HFFc6 (cell line): ENCODE measurements at regions not wholly inside any gene's neighbourhood (a gene's known extent, or its start where the extent isn't known, plus 50 kb on each side); places are given as distances from the start of the nearest gene placed in this dataset.

Source experiments
- DNase-seq: peaks from one replicate; pipeline ENCODE4 v3.0.0-alpha.2; 2018
- H3K27ac Mint-ChIP-seq: 2 replicates; pipeline ENCODE4 v1.8.0; 2020; ENCODE audit warnings: mild to moderate bottlenecking, mixed read lengths
- H3K27me3 Mint-ChIP-seq: 2 replicates; pipeline ENCODE4 v1.8.0; 2021; ENCODE audit warnings: mild to moderate bottlenecking, moderate library complexity, mixed read lengths; ENCODE audit not compliant: insufficient read depth
- H3K36me3 Mint-ChIP-seq: 2 replicates; pipeline ENCODE4 v1.8.0; 2021; ENCODE audit warnings: low read depth, mixed read lengths
- H3K4me1 Mint-ChIP-seq: 2 replicates; pipeline ENCODE4 v1.8.0; 2020; ENCODE audit warnings: low read depth, mixed read lengths
- H3K4me3 Mint-ChIP-seq: 2 replicates; pipeline ENCODE4 v1.8.0; 2020; ENCODE audit warnings: mild to moderate bottlenecking, moderate library complexity, mixed read lengths
- H3K9me3 Mint-ChIP-seq: 2 replicates; pipeline ENCODE4 v1.8.0; 2020; ENCODE audit warnings: mild to moderate bottlenecking, mixed read lengths
- TF ChIP-seq, protein P1 (sequence below): fragments of 200-600 bp; sonication (generic); IDR thresholded peaks from 2 replicates; pipeline ENCODE4 v1.5.0; 2021; ENCODE audit warnings: antibody characterized with exemption, mild to moderate bottlenecking

DNA sequence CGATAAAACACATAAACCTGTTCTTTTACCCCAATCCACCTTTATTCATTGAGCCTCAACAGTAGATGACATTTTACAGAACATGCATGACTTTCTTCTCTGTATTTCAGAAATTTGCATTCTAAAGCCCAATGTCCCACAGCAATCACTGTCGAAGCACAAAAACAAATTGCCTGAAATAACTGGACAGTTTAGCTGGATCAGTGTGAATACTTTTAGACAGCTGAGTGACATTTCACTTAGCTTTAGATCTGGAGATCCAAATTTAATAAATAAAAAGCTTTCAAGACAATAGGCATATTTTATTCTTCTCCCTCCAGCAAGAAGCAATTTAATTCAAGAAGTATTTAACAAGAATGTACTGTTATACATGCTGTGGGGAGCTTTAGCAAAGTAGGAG, 109.1 kb upstream of the FSCB start:
- Mint-ChIP-seq H3K27ac (no peak overlapping the region), H3K9me3 (peaks cover 22% of the 10 kb centered on the region), H3K27me3 (no peaks in the 10 kb centered on the region), H3K4me1 (no peaks in the 10 kb centered on the region), H3K36me3 (no peaks in the 10 kb centered on the region), H3K4me3 (no peak overlapping the region)
- no peak for DNase-seq
- TF ChIP-seq, protein P1, sequence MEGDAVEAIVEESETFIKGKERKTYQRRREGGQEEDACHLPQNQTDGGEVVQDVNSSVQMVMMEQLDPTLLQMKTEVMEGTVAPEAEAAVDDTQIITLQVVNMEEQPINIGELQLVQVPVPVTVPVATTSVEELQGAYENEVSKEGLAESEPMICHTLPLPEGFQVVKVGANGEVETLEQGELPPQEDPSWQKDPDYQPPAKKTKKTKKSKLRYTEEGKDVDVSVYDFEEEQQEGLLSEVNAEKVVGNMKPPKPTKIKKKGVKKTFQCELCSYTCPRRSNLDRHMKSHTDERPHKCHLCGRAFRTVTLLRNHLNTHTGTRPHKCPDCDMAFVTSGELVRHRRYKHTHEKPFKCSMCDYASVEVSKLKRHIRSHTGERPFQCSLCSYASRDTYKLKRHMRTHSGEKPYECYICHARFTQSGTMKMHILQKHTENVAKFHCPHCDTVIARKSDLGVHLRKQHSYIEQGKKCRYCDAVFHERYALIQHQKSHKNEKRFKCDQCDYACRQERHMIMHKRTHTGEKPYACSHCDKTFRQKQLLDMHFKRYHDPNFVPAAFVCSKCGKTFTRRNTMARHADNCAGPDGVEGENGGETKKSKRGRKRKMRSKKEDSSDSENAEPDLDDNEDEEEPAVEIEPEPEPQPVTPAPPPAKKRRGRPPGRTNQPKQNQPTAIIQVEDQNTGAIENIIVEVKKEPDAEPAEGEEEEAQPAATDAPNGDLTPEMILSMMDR = no peak

DNA sequence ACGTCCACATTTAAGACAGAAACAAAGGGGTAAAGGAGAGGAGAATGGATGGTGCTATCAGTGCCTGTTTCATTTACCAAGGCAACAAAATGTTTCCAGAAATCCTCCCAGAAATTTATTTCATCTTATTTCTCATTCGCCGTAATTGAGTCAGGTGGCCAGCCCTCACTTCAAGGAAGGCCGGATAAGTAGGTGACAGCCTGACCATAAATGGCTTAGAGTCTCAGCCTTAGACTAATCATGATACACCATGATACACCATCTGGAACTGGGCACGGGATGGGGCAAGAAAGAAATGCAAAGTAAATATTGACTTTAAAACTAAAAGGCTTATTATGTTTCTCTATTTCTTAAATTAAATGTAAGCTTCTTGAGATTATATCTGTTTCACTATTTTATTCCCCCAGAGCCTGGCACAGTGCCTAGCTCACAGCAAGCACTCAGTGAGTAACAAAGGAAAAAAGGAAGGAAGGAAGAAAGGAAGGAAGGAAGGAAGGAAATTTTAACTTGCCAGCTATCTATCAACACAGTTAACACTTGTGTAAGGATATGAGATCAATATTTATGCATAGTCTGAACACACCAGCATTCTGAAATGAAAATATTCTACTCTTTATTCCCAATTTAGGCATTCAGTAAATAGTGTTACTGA, 106.1 kb upstream of the FSCB start:
- H3K4me3 Mint-ChIP-seq = no peak overlapping the region
- H3K4me1 Mint-ChIP-seq = no peaks in the 10 kb centered on the region
- no peaks in the 10 kb centered on the region for H3K36me3 Mint-ChIP-seq
- no peak for DNase-seq
- H3K9me3 Mint-ChIP-seq = peaks cover 22% of the 10 kb centered on the region
- TF ChIP-seq, protein P1 = no peak
- H3K27me3 Mint-ChIP-seq = no peaks in the 10 kb centered on the region
- H3K27ac Mint-ChIP-seq = no peak overlapping the region

DNA sequence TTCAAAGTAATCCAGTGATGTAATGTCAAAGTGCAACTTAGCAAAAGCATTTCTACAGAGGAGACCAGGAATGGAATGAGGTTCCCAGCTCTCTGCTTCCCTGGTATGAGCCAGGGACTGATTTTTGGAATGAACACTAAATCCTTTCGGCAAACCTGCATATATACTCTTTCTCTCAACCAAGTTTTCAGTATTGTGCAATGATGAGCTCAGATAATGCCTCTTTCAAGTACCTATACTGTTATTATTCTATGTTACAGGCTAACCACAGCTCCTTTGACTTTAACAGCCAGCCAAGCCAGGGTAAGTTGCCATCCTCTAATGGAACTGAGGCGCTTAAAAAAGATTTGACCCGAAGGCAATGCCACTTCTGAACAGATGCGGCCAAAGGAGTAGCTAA, 104.9 kb upstream of the FSCB start:
- no peak for DNase-seq
- Mint-ChIP-seq H3K9me3 (peaks cover 27% of the 10 kb centered on the region), H3K4me1 (no peaks in the 10 kb centered on the region), H3K4me3 (no peak overlapping the region), H3K27me3 (no peaks in the 10 kb centered on the region), H3K36me3 (no peaks in the 10 kb centered on the region), H3K27ac (no peak overlapping the region)
- TF ChIP-seq, protein P1 = no peak

DNA sequence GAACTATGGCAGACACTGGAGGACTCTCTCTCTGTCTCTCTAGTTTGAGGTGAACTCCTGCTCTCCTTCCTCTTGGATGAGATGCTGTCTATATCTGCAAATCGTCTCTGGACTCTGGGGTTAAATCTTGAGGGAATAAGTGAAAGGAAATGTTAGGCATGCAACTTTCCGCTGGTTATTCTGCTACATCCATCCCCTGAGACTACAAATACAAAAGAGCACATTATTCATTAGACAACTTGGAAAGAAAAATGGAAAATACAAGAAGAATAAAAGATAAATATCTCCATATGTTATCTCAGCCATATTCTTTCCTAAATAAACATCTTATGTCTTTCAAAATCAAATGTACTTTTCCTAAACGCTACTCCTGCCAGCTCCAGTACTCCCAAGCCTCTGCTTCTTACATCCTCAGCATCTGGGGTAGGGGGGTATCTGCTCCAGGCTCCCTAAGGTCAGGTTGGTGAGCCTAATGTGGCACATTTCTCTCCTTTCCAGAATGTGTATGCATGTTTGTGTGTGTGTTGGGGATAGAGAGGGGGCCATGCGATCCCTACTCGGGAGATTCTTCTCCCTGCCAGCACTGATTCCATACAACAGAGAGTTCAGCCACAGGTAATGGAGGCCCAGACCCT, 102.9 kb upstream of the FSCB start:
- no peaks in the 10 kb centered on the region for H3K27me3 Mint-ChIP-seq
- H3K4me1 Mint-ChIP-seq = no peaks in the 10 kb centered on the region
- H3K4me3 Mint-ChIP-seq = no peak overlapping the region
- peaks cover 33% of the 10 kb centered on the region for H3K9me3 Mint-ChIP-seq
- no peak for DNase-seq
- TF ChIP-seq, protein P1 = no peak
- H3K36me3 Mint-ChIP-seq = no peaks in the 10 kb centered on the region
- no peak overlapping the region for H3K27ac Mint-ChIP-seq

DNA sequence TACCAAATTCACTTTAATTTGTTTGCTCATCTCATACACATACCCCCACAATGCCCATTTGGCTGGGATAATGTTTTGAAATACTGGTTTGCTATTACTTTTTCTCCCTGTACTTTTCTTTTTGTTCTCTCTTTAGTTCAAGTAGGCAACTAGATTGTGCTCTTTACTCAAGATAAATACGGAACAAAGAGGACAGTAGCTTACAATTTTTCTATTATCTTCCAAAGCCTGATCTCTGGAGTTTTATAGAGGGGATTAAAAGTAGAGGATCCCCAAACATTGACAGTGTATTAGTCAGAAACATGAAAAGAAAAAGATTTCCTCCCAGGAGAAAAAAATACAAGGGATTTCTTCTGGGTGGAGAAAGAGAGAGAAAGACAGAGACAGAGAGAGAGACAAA, 102.1 kb upstream of the FSCB start:
- Mint-ChIP-seq H3K36me3 (no peaks in the 10 kb centered on the region), H3K9me3 (peaks cover 37% of the 10 kb centered on the region), H3K27me3 (no peaks in the 10 kb centered on the region), H3K4me1 (no peaks in the 10 kb centered on the region), H3K4me3 (no peak overlapping the region), H3K27ac (no peak overlapping the region)
- DNase-seq = no peak
- TF ChIP-seq, protein P1 = no peak
